CD14-positive monocyte (primary cell): ENCODE measurements at regions not wholly inside any gene's neighbourhood (a gene's known extent, or its start where the extent isn't known, plus 50 kb on each side); places are given as distances from the start of the nearest gene placed in this dataset.

ENCODE experiments used
- DNase-seq, 3 donors: peaks; one replicate each; pipeline ENCODE4 v3.0.0-alpha.2; 2011 to 2022
- H2AFZ ChIP-seq: 2 replicates; pipeline ENCODE4 v1.6.0; 2012; ENCODE audit warnings: mild to moderate bottlenecking, low read depth, low read length, inconsistent platforms; ENCODE audit not compliant: insufficient read depth, poor library complexity, severe bottlenecking
- H3K27ac ChIP-seq, 2 donors: 1 replicate in 1 of 2; 2 replicates in 1 of 2; pipeline ENCODE4 v1.5.1; 2012 to 2013; ENCODE audit warnings: low read length in 2 of 2, control low read depth in 1 of 2, inconsistent platforms in 1 of 2, low read depth in 1 of 2, mild to moderate bottlenecking in 1 of 2
- H3K27me3 ChIP-seq, 2 donors: one replicate each; pipeline versions ENCODE4 v1.6.0 to v1.6.1; 2011 to 2013; ENCODE audit warnings: low read length in 2 of 2; ENCODE audit not compliant: control insufficient read depth in 2 of 2, insufficient read depth in 2 of 2
- H3K36me3 ChIP-seq, 2 donors: replicated peaks in 1 of 2; 1 replicate in 1 of 2; 2 replicates in 1 of 2; pipeline versions ENCODE4 v1.5.1 to v1.6.1; 2012 to 2013; ENCODE audit warnings: low read length in 2 of 2, control low read depth in 1 of 2, inconsistent platforms in 1 of 2, mild to moderate bottlenecking in 1 of 2; ENCODE audit not compliant: insufficient read depth in 2 of 2, control insufficient read depth in 1 of 2
- H3K4me1 ChIP-seq, 2 donors: 1 replicate in 1 of 2; 2 replicates in 1 of 2; pipeline versions ENCODE4 v1.5.1 to v1.6.1; 2012 to 2013; ENCODE audit warnings: low read length in 2 of 2, control low read depth in 1 of 2, inconsistent platforms in 1 of 2, mild to moderate bottlenecking in 1 of 2, moderate library complexity in 1 of 2; ENCODE audit not compliant: insufficient read depth in 2 of 2, control insufficient read depth in 1 of 2
- H3K4me2 ChIP-seq: replicated peaks from 2 replicates; pipeline ENCODE3; 2012; ENCODE audit warnings: low read length, moderate library complexity, mild to moderate bottlenecking; ENCODE audit not compliant: poor library complexity, severe bottlenecking; ENCODE audit errors: extremely low read depth
- H3K4me3 ChIP-seq, 3 experiments: fragments of 200-600 bp in 1 of 3; sonication (generic) in 1 of 3; replicated peaks in 1 of 3; 1 replicate in 2 of 3; 2 replicates in 1 of 3; pipeline ENCODE4 v1.5.1; 2011 to 2013; ENCODE audit warnings: low read length in 3 of 3, mild to moderate bottlenecking in 3 of 3, control low read depth in 2 of 3, low read depth in 2 of 3, inconsistent platforms in 1 of 3, moderate library complexity in 1 of 3
- H3K79me2 ChIP-seq: 2 replicates; pipeline ENCODE4 v1.6.0; 2012; ENCODE audit warnings: mild to moderate bottlenecking, control low read depth, inconsistent platforms, low read length, moderate library complexity; ENCODE audit not compliant: insufficient read depth
- H3K9ac ChIP-seq: 2 replicates; pipeline ENCODE4 v1.6.0; 2017; ENCODE audit warnings: low read length, mild to moderate bottlenecking; ENCODE audit not compliant: insufficient read depth, poor library complexity, severe bottlenecking
- H3K9me3 ChIP-seq, 2 donors: replicated peaks in 1 of 2; 1 replicate in 1 of 2; 2 replicates in 1 of 2; pipeline versions ENCODE4 v1.5.1 to v1.6.1; 2012 to 2013; ENCODE audit warnings: low read length in 2 of 2, control low read depth in 1 of 2; ENCODE audit not compliant: control insufficient read depth in 1 of 2, insufficient read depth in 1 of 2
- H4K20me1 ChIP-seq: 2 replicates; pipeline ENCODE4 v1.6.0; 2012; ENCODE audit warnings: mild to moderate bottlenecking, low read length, control low read depth, moderate library complexity; ENCODE audit not compliant: insufficient read depth
- H3K27ac Mint-ChIP-seq, 7 donors: one replicate each; pipeline ENCODE4 v1.8.0; 2020; ENCODE audit warnings: mild to moderate bottlenecking in 7 of 7, mixed read lengths in 7 of 7, moderate library complexity in 6 of 7, inconsistent platforms in 2 of 7
- H3K27me3 Mint-ChIP-seq, 3 donors: one replicate each; pipeline ENCODE4 v1.8.0; 2021 to 2022; ENCODE audit warnings: low read depth in 3 of 3, mild to moderate bottlenecking in 3 of 3, mixed read lengths in 3 of 3, moderate library complexity in 3 of 3, inconsistent platforms in 1 of 3
- H3K36me3 Mint-ChIP-seq, 2 donors: one replicate each; pipeline ENCODE4 v1.8.0; 2020; ENCODE audit warnings: mixed read lengths in 2 of 2, inconsistent platforms in 1 of 2, mild to moderate bottlenecking in 1 of 2
- H3K4me1 Mint-ChIP-seq: one replicate; pipeline ENCODE4 v1.8.0; 2020; ENCODE audit warnings: mild to moderate bottlenecking, mixed read lengths
- H3K4me3 Mint-ChIP-seq, 2 donors: one replicate each; pipeline ENCODE4 v1.8.0; 2020; ENCODE audit warnings: mild to moderate bottlenecking in 2 of 2, mixed read lengths in 2 of 2, moderate library complexity in 1 of 2
- H3K9me3 Mint-ChIP-seq, 7 donors: one replicate each; pipeline ENCODE4 v1.8.0; 2020 to 2022; ENCODE audit warnings: mixed read lengths in 7 of 7, mild to moderate bottlenecking in 6 of 7, moderate library complexity in 6 of 7, inconsistent platforms in 2 of 7
- CTCF ChIP-seq: fragments of 200-600 bp; IDR thresholded peaks from one replicate; pipeline ENCODE4 v1.8.0; 2022; ENCODE audit warnings: antibody characterized with exemption, mild to moderate bottlenecking
- WGBS: methylation state at CpG from one replicate; pipeline ENCODE4 v1.1.5; 2013; ENCODE audit warnings: missing lambda C conversion rate; ENCODE audit not compliant: insufficient coverage; 5-methylcytosine and 5-hydroxymethylcytosine counted together
- intact Hi-C, 2 donors: fragments of 100-400 bp; cut with micrococcal nuclease; formaldehyde crosslinking; loops; one replicate each; pipeline versions ENCODE4 v1.15.0 to v1.15.1; 2023

- Mint-ChIP-seq H3K4me1 (peaks cover 3% of the 10 kb centered on the region), H3K4me3 (no peak overlapping the region), H3K27me3 (peaks cover 0 to 2% (median 0%) of the 10 kb centered on the region in 3 donors), H3K36me3 (no peaks in the 10 kb centered on the region), H3K9me3 (peaks cover 0 to 5% (median 0%) of the 10 kb centered on the region in 7 donors), H3K27ac (no peak overlapping the region)
- DNase-seq, result no peak
- no peak for TF ChIP-seq CTCF
- no peak overlapping the region for H3K4me2 ChIP-seq
- H3K9ac ChIP-seq, result no peak overlapping the region
- no peaks in the 10 kb centered on the region for H3K36me3 ChIP-seq
- WGBS, result no CpG with 5 or more reads among the region's 1 CpG
- H3K27me3 ChIP-seq, result no peaks in the 10 kb centered on the region
- intact Hi-C loops, result no loop called here
- H4K20me1 ChIP-seq, result no peaks in the 10 kb centered on the region
- no peaks in the 10 kb centered on the region for H3K4me1 ChIP-seq
- H3K27ac ChIP-seq, result no peak overlapping the region
- H3K79me2 ChIP-seq, result no peaks in the 10 kb centered on the region
- no peaks in the 10 kb centered on the region for H3K9me3 ChIP-seq
- H3K4me3 ChIP-seq, result no peak overlapping the region
- no peak overlapping the region for H2AFZ ChIP-seq
Measured at GRCh38 chr5:89706731-89707130, 702.8 kb downstream of the CETN3 start.

GRCh38 chr5:89703817-89704216 is 705.7 kb downstream of the CETN3 start:
- Histone ChIP-seq H3K9me3 (no peaks in the 10 kb centered on the region), H3K27ac (no peak overlapping the region), H3K36me3 (no peaks in the 10 kb centered on the region), H3K79me2 (no peaks in the 10 kb centered on the region), H3K4me1 (no peaks in the 10 kb centered on the region), H3K4me3 (no peak overlapping the region), H2AFZ (no peak overlapping the region), H3K9ac (no peak overlapping the region), H4K20me1 (no peaks in the 10 kb centered on the region), H3K27me3 (no peaks in the 10 kb centered on the region), H3K4me2 (no peak overlapping the region)
- Mint-ChIP-seq H3K4me1 (peaks cover 3% of the 10 kb centered on the region), H3K27ac (no peak overlapping the region), H3K9me3 (peaks cover 0 to 7% (median 0%) of the 10 kb centered on the region in 7 donors), H3K4me3 (no peak overlapping the region), H3K27me3 (peaks cover 0 to 2% (median 0%) of the 10 kb centered on the region in 3 donors), H3K36me3 (no peaks in the 10 kb centered on the region)
- DNase-seq, result no peak
- no peak for TF ChIP-seq CTCF
- intact Hi-C loops, result no loop called here
